B cell (primary cell): ENCODE measurements at regions not wholly inside any gene's neighbourhood (a gene's known extent, or its start where the extent isn't known, plus 50 kb on each side); places are given as distances from the start of the nearest gene placed in this dataset.

Experiments used
- ATAC-seq: fragments of 200-7000 bp; cut with Tn5 transposase; one replicate; pipeline ENCODE4 v1.10.0; 2021; ENCODE audit warnings: low read depth, mild to moderate bottlenecking, moderate number of reproducible peaks, moderate library complexity
- CTCF ChIA-PET: fragments of 350-600 bp; sonication (Branson Sonifier 250); formaldehyde crosslinking; loops from one replicate; lab custom pipeline; 2021; ENCODE audit warnings: antibody characterized with exemption, inconsistent platforms; lab: Charles Lee
- POLR2A ChIA-PET: fragments of 350-600 bp; sonication (Branson Sonifier 250); formaldehyde crosslinking; loops from one replicate; lab custom pipeline; 2021; ENCODE audit warnings: antibody characterized with exemption; lab: Charles Lee
- DNase-seq: peaks from one replicate; pipeline ENCODE4 v3.0.0; 2013
- H2AFZ ChIP-seq: 2 replicates; pipeline ENCODE4 v1.6.1; 2012; ENCODE audit warnings: mild to moderate bottlenecking, low read depth, low read length; ENCODE audit not compliant: insufficient read depth, poor library complexity, severe bottlenecking
- H3K27ac ChIP-seq, 2 donors: 1 replicate in 1 of 2; 2 replicates in 1 of 2; pipeline ENCODE4 v1.5.1; 2012 to 2013; ENCODE audit warnings: low read length in 2 of 2, mild to moderate bottlenecking in 2 of 2, moderate library complexity in 1 of 2
- H3K27me3 ChIP-seq, 4 experiments: fragments of 200-600 bp in 1 of 4; sonication (generic) in 1 of 4; replicated peaks in 1 of 4; 1 replicate in 2 of 4; 2 replicates in 2 of 4; pipeline versions ENCODE4 v1.6.1 to v1.7.0; 2013 to 2016; ENCODE audit warnings: low read length in 3 of 4, mild to moderate bottlenecking in 2 of 4, mixed read lengths in 1 of 4, moderate library complexity in 1 of 4; ENCODE audit not compliant: insufficient read depth in 4 of 4, control insufficient read depth in 3 of 4; ENCODE audit errors: control extremely low read depth in 1 of 4
- H3K36me3 ChIP-seq, 2 experiments: replicated peaks in 1 of 2; 1 replicate in 1 of 2; 2 replicates in 1 of 2; pipeline versions ENCODE4 v1.6.1 to v1.7.1; 2013; ENCODE audit warnings: low read length in 1 of 2; ENCODE audit not compliant: insufficient read depth in 2 of 2, control insufficient read depth in 1 of 2; ENCODE audit errors: control extremely low read depth in 1 of 2, extremely low read depth in 1 of 2
- H3K4me1 ChIP-seq, 2 donors: fragments of 200-600 bp in 1 of 2; sonication (generic) in 1 of 2; 1 replicate in 1 of 2; 2 replicates in 1 of 2; pipeline versions ENCODE4 v1.5.1 to v1.6.1; 2013 to 2017; ENCODE audit warnings: low read length in 2 of 2; ENCODE audit not compliant: control insufficient read depth in 2 of 2, insufficient read depth in 2 of 2
- H3K4me2 ChIP-seq: replicated peaks from 2 replicates; pipeline ENCODE3; 2012; ENCODE audit warnings: mild to moderate bottlenecking, low read depth, low read length; ENCODE audit not compliant: poor library complexity, severe bottlenecking
- H3K4me3 ChIP-seq, 5 experiments: fragments of 200-600 bp in 1 of 5; sonication (generic) in 1 of 5; 1 replicate in 3 of 5; 2 replicates in 2 of 5; pipeline versions ENCODE4 v1.5.1 to v1.7.0; 2011 to 2016; ENCODE audit warnings: low read length in 4 of 5, mild to moderate bottlenecking in 4 of 5, low read depth in 2 of 5, control low read depth in 1 of 5, moderate library complexity in 1 of 5; ENCODE audit not compliant: insufficient read depth in 1 of 5; ENCODE audit errors: control extremely low read depth in 1 of 5, extremely low read depth in 1 of 5
- H3K79me2 ChIP-seq: fragments of 200-600 bp; sonication (generic); one replicate; pipeline ENCODE4 v1.6.0; 2016; ENCODE audit warnings: low read length; ENCODE audit not compliant: control insufficient read depth, insufficient read depth
- H3K9ac ChIP-seq: fragments of 200-600 bp; sonication (generic); 2 replicates; pipeline ENCODE4 v1.6.1; 2017; ENCODE audit warnings: mild to moderate bottlenecking, low read length, moderate library complexity
- H3K9me3 ChIP-seq, 3 donors: one replicate each; pipeline versions ENCODE4 v1.6.1 to v1.7.1; 2013; ENCODE audit warnings: low read length in 2 of 3; ENCODE audit not compliant: control insufficient read depth in 2 of 3, insufficient read depth in 1 of 3; ENCODE audit errors: control extremely low read depth in 1 of 3
- H4K20me1 ChIP-seq: 2 replicates; pipeline ENCODE4 v1.6.0; 2012; ENCODE audit warnings: mild to moderate bottlenecking, low read length; ENCODE audit not compliant: insufficient read depth, control insufficient read depth, poor library complexity, severe bottlenecking
- H3K27ac Mint-ChIP-seq: one replicate; pipeline ENCODE4 v1.8.0; 2021; ENCODE audit warnings: mixed read lengths
- H3K27me3 Mint-ChIP-seq: one replicate; pipeline ENCODE4 v1.8.0; 2021; ENCODE audit warnings: mixed read lengths
- H3K4me1 Mint-ChIP-seq: one replicate; pipeline ENCODE4 v1.8.0; 2021; ENCODE audit warnings: mixed read lengths
- H3K4me3 Mint-ChIP-seq: one replicate; pipeline ENCODE4 v1.8.0; 2021; ENCODE audit warnings: mixed read lengths
- H3K9me3 Mint-ChIP-seq: one replicate; pipeline ENCODE4 v1.8.0; 2022; ENCODE audit warnings: mixed read lengths; ENCODE audit not compliant: insufficient read depth
- CTCF ChIP-seq: fragments of 200-600 bp; IDR thresholded peaks from one replicate; pipeline ENCODE4 v1.8.0; 2022; ENCODE audit warnings: antibody characterized with exemption, mild to moderate bottlenecking
- EZH2 ChIP-seq: IDR thresholded peaks from 2 replicates; pipeline ENCODE4 v1.6.1; 2012; ENCODE audit warnings: borderline replicate concordance, low read depth, mild to moderate bottlenecking, moderate library complexity, low read length; ENCODE audit not compliant: insufficient read depth, poor library complexity, severe bottlenecking
- WGBS: methylation state at CpG from one replicate; pipeline ENCODE4 v1.1.5; 2013; ENCODE audit warnings: missing lambda C conversion rate; ENCODE audit not compliant: insufficient coverage; 5-methylcytosine and 5-hydroxymethylcytosine counted together
- intact Hi-C: fragments of 100-400 bp; cut with micrococcal nuclease; formaldehyde crosslinking; loops from one replicate; pipeline ENCODE4 v1.10.0; 2022

- DNase-seq (no peak), ATAC-seq (no peak)
- Mint-ChIP-seq H3K27ac (no peak overlapping the region), H3K9me3 (peaks cover 2% of the 10 kb centered on the region), H3K4me1 (no peaks in the 10 kb centered on the region), H3K4me3 (no peak overlapping the region), H3K27me3 (no peaks in the 10 kb centered on the region)
- no CpG with 5 or more reads among the region's 3 CpGs for WGBS
- Histone ChIP-seq H3K4me1 (no peaks in the 10 kb centered on the region), H3K9me3 (no peaks in the 10 kb centered on the region), H3K9ac (no peak overlapping the region), H2AFZ (no peak overlapping the region), H3K27me3 (no peaks in the 10 kb centered on the region), H3K36me3 (no peaks in the 10 kb centered on the region), H4K20me1 (no peaks in the 10 kb centered on the region), H3K27ac (no peak overlapping the region), H3K4me3 (no peak overlapping the region), H3K79me2 (no peaks in the 10 kb centered on the region), H3K4me2 (no peak overlapping the region)
- intact Hi-C loops, result no loop called here
- ChIA-PET POLR2A (no interaction called here), CTCF (no interaction called here)
- TF ChIP-seq CTCF (no peak), EZH2 (no peak)
Measured at GRCh38 chr16:62701426-62701825, 665.2 kb upstream of the CDH8 start.

GRCh38 chr16:62700426-62701294 is 664.4 kb upstream of the CDH8 start:
- ChIA-PET POLR2A (no interaction called here), CTCF (no interaction called here)
- Mint-ChIP-seq H3K4me1 (no peaks in the 10 kb centered on the region), H3K27ac (no peak overlapping the region), H3K27me3 (no peaks in the 10 kb centered on the region), H3K9me3 (peaks cover 6% of the 10 kb centered on the region), H3K4me3 (no peak overlapping the region)
- H3K27me3 ChIP-seq, result no peaks in the 10 kb centered on the region
- TF ChIP-seq CTCF (no peak), EZH2 (no peak)
- no peaks in the 10 kb centered on the region for H3K79me2 ChIP-seq
- no peak overlapping the region for H3K4me3 ChIP-seq
- ATAC-seq, result no peak
- no peak overlapping the region for H3K27ac ChIP-seq
- no peak overlapping the region for H3K9ac ChIP-seq
- no peak overlapping the region for H3K4me2 ChIP-seq
- H3K4me1 ChIP-seq, result no peaks in the 10 kb centered on the region
- intact Hi-C loops, result no loop called here
- no peaks in the 10 kb centered on the region for H4K20me1 ChIP-seq
- H3K36me3 ChIP-seq, result no peaks in the 10 kb centered on the region
- DNase-seq, result no peak
- H2AFZ ChIP-seq, result no peak overlapping the region
- no CpG with 5 or more reads among the region's 5 CpGs for WGBS
- H3K9me3 ChIP-seq, result no peaks in the 10 kb centered on the region
